Activated CD4-positive, CD25-positive, alpha-beta regulatory T cell treated with anti-CD3 and anti-CD28 coated beads, Interleukin-2, amount 50 U/mL, for 72 hours (primary cell): ENCODE measurements at regions not wholly inside any gene's neighbourhood (a gene's known extent, or its start where the extent isn't known, plus 50 kb on each side); places are given as distances from the start of the nearest gene placed in this dataset.
"Not testable (repeated sequence)": the region's sequence is repeated elsewhere in the genome, so short reads cannot be mapped to it uniquely, and the experiment has no call there.

Experiments
- DNase-seq: peaks from one replicate; pipeline ENCODE4 v3.0.0; 2021

DNA sequence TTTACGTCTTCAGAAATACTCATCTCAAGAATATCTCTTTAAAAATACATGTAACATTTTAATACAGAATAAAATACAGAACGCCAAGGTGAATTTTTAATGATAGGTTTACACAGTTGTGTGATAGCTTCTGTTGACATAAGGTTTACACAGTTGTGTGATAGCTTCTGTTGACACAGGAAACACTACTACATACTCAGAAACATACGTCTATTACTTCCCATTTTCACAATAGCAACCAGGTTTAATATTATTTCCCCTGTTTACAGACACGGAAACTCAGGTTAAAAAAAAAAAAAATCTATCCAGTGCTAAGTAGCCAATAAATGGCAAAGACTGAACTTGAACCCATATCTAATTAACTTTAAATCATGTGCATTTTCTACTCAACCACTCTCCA is 571.2 kb downstream of the LIG4 start:
- no peak for DNase-seq

DNA sequence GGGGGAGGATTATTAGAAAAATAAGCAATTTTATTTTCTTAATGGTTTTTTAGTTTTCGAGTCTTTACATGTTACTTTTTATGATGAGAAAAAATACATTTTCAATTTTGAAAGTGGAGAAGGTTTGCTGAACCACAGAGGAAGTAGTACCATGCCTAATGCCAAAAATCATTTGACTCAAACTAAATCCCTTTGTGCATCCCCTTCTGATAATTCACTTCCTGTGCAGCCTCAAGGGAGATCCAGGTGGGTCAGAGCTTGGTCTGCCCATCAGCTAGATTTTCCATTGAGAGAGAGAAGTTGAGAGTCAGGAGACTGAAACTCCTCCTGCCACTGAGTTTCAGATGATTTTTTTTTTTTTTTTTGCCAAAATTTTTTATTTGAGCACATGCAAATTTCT is 571.7 kb downstream of the LIG4 start:
- no peak for DNase-seq

DNA sequence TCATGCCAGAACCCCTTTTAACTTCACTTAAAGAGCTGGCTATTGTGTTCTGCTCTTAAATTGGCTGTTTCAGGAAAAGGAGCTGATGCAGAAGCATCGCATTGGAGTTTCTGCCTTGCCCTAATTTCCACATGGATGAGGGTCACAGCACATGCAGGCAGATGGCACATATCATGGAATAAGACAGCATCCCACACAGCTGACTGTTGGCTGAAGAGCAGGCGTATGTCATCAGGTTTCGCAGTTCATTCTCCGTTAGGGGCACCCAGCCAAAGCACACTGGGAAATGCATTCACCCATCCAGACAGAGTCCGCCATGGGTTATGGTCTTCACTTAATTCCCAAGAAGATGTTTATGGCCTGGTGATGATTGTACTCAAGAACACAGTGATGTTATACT is 572.5 kb downstream of the LIG4 start:
- DNase-seq, result no peak

DNA sequence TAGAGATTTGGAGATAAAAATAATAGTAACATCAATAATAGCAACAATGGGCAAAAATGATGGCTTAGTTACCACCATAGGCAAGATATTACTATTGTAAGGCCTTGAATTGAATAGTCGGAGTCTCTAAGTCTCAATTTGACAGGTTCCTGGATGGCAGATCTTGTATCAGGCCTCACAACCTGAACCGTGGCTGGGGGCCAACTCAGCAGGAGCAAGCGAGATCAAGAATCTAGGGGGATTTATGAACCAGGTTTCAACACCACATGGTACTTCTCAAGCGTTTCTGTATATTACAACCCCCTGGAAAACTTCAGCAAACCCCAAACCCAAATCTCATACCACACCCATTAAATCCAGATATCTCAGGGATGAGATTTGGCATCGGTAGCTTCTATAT is 573.8 kb downstream of the LIG4 start:
- DNase-seq, result no peak

DNA sequence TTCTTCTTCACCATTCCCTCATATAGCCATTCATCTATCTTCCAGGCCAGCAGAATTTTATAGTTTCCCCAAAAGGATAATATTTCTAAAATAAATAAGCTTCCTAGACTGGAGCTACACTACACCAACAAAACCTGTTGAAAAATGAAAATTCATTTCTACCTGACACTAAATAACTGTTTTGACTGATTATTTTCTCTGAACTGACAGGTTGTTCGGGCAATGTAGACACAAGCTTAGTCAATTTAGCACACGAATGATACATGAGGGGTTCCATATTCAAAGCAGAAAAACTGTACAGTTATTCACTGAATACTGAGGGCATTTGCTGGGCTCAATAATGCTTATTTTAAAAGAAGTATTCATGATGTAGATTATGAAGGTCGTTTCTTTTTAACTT is 589.7 kb downstream of the LIG4 start:
- no peak for DNase-seq

DNA sequence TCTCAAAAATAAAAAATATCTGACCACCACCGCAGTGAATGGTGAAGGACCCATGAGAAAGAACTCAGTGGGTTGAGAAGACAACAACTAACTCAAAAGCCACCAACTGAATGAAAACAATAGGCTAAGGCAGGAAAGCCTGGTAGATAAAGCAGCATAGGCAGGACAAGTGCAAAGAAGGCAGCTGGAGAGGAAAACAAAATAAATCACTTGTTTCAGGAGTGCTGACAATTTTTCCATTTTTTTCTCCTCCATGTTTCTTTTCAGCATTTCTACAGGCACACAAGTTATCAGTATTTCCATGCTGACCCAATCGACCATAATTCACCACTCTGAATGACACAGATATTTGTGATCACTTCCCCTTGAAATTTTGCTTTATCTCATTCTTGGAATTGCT is 597.8 kb downstream of the LIG4 start:
- no peak for DNase-seq

DNA sequence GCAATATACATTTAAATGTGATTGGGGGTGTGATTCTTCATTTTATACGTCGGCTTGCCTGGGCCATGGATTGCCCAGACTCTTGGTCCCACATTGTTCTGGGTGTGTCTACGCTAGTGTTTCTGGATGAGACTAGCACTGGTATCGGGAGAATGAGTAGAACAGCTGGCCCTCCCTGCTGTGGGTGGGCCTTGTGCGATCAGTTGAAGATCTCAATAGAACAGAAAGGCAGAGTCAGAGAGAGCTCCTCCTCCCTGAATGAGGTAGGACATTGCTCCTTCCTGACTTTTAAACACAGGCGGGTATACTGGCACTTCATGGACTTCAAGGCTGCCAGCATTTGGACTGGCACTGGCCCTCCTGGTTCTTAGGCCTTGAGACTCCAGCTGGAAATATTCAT is 603.0 kb downstream of the LIG4 start:
- no peak for DNase-seq

DNA sequence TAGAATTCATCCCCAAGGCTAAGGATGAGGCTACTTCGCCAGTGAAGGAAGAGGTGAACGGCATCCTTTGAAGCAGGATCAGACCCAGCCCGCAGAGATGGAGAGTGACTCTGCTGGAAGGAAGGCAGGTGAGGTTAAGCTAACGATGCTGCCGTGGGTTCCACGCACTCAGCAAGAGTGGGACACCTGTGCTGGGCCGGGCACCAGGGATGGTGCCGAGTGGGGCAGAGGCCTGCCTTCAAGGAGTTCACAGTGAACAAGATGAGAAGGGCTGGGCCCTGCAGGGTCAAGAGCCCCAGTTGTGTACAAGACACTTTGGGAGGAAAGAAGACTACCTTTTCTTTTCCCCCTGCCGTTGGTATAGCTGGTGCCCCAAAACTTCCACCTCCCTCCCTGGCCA is 606.6 kb downstream of the LIG4 start:
- no peak for DNase-seq

DNA sequence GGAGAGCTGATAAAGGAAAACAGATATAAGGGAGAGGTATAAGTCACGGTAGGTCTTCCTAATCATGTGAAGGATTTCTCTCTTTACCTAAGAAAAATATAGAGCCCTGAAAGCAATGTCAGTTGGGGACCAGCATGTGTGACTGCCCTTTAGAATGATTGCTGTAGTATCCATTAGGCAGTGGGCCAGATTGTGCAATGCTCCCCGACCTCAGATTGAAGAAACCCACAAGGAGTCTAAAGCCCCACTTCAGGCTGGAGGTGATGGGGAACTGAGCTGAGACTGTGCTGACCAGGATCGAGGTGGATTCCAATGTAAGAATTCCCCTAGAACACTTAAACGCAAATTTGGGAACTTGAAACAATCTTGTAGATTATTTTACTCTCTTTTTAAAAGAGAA is 614.4 kb downstream of the LIG4 start:
- no peak for DNase-seq

DNA sequence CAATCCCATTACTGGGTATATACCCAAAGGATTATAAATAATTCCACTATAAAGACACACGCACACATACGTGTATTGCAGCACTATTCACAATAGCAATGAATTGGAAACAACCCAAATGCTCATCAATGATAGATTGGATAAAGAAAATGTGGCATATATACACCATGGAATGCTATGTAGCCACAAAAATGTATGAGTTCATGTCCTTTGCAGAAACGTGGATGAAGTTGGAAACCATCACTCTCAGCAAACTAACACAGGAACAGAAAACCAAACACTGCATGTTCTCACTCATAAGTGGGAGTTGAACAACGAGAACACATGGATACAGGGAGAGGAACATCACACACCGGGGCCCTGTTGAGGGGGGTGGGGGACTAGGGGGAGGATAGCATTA is 619.0 kb downstream of the LIG4 start:
- DNase-seq, result not testable (repeated sequence)

DNA sequence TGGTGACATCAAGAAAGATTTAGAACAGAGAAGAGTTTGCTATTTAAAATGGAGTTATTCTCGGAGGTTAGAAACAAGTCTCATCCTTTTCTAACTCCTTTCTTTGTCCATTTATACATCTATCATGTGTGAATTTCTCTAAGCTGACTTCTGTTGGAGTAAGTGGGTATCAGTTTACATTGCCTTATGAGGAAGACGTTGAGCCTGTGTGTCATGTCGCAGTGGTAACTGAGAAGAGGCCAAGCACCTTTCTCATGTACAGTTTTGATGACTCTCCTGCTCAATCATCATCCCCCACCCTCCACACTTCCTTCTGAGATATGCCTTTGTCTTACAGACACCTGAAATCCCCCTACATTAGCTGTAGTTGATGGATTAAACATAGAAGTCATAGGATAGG is 624.8 kb downstream of the LIG4 start:
- no peak for DNase-seq

DNA sequence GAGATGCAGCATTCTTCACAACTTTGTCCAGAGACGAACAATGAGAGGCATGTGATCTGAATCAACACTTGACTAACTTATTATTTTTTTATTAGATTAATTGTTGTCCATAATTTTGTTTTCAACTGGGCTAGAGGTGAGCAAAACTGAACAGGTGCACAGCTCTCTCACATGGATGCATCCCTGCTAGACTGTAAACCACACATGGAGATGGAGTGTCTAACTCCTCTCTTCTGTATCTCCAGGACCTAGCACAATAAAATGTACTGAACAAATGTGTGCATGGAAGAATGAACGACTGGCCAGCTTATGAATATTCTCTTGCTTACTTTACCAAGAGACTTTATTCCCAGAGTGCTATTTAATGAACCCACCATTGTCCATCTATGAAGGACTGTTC is 627.7 kb downstream of the LIG4 start:
- DNase-seq, result no peak

DNA sequence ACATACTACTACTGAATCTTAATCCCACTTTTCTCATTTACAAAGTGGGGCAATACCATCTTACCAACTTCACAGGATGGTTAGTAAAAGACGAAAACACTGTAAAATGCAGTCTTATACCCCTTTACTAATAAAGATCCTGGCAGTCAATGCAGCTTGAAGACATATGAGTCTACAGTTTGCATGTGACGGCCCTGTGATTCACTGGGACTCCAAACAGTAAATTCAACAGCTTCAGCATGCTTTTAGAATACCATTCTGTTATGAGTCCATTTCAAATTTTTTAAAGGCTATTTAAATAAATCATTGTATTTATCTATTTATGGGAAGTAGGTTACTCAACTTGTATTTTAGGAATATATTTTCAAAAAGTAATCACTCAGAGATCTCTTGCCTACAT is 629.1 kb downstream of the LIG4 start:
- DNase-seq, result no peak

DNA sequence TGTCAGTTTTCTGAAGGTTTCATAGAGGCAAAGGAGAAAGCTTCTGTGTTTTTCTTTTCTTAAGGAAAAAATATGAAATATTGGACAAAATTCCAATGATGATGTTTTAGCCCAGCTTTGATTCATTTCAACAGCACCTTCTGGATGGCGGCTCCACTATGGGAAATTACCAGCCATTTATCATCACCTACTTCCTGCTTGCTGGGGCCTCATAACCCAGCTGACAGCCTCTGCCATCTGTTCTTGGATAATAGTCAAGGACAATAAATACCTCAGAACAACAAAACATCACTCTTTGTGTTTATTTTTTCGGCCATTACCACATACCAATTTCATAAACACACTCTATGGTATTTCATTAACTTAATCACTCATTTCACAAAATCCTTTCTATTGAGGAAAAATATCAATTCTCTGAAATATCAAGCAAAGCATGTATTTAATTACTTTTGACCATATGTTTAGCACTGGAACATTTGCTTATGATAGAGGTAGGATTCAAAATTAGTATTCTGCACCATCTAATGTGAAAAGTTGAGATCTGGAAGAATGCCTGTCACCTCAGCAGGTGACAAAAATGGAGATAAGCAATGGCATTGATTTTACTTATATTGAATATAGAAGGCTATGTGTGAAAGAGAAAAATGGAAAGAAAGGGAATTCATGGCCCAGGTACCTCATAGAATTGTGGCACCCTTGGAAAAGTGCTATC is 629.7 kb downstream of the LIG4 start:
- no peak for DNase-seq

DNA sequence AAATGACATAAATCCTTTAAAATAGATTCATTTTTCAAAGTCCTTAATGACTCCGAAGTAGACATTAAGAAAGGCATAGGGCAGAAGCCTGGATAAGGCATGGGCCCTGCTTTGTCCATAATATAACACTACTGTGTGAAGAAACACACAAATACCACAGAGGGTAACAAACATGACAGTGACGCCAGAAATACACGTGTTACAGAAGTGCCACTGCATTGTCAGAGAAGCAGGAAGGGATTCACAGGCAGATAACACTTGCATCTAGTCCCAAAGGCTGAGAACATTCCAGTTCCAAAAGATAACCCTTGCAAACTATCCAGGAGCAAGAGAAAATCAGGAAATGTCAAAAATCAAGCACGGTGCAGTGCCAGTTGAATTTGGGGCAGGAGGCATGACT is 633.2 kb downstream of the LIG4 start:
- no peak for DNase-seq

DNA sequence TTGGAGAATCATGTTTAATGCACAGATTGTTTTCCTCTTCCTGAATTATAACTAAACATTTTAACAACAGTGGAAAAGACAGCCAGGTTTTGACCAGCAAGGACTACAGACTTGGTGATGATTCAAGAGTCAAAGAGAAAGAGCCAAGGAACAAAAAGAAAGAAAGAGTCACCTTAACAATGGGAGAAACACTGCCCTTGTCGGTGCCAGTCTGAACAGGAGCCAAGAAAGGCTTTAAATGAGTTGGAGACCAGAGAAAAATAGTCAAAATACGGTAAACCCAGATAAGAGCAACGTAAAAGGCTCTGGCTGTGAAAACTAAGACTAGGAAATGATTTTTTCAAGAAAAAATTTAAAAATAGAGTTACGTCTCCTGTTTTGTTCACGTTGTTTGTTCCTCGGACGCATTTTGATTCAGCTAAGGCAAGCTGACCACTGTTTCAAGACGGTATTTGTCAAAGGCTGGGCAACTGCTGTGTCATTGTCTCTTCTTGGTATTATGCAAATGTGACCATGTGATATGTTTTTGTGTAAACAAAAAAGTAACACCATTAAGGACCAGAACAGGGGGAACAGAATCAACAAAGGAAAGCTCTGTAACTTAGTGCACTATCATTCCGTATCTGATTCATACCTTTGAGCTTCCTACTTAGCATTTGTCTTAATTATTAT is 634.5 kb downstream of the LIG4 start:
- DNase-seq, result no peak

DNA sequence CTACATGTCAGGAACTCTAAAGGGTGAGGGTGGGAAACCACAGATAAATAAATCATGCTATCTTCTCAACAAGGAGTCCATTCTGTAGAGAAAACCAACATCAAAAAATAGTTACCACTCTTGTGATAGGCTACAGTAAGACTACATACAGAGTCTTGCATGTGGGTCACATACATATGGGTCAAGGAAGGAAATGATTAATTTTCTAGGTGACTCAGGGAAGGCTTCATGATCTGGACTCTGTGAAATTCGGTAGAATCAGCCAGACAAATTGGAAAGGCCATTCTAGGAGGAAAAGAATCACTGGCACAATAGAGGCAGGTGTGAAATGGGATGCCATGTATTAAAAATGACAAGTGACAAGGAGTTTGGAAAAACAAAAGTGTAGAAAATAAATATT is 638.9 kb downstream of the LIG4 start:
- DNase-seq, result no peak

DNA sequence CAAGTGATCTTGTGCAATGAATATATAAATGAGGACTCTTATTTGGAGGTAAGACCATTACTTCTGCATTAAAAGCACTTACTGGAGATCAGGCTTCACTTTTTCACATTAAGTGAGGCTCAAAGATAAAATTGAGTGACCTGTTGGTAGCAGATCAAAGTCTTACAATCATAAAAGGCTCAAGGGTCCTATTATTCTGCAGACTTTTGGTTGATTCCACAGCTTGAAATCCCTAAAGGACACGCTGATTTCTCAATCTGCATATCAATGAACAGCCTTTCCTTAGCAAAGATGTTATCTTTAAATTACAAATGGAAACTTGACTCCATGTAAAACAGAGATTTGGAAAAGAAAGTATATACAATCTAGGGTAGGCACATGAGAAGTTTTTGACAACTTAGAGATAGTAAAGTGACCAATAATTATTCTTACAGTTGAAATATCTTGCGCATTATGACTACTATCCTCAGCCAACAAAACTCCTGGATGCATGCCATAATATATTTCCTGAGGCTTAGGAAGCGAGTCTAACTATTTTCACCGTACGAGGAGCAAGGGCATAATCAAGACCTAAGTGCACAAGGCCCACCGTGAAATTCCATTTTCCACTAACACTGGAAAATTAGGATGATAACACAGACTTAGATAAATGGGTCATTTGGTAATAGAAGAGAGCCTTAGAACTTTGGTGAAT is 640.7 kb downstream of the LIG4 start:
- no peak for DNase-seq

DNA sequence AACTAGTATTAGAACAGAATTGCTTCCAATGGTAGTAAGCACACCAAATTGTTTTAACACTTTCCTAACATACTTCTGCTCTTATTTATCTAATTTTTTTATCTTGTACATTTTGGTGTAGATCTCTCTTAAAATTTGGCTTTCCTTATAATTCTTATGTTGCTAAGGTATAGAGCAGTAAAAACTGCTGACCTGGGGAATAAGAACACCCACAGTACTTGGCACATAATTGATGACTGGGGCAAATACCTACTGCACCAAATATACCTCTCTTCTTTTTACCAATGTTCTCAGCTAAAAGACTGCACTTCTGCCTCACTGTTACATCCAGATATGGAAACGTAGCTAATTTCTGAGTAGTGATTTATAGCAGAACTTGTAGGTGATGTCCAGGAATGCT is 642.2 kb downstream of the LIG4 start:
- DNase-seq, result no peak

DNA sequence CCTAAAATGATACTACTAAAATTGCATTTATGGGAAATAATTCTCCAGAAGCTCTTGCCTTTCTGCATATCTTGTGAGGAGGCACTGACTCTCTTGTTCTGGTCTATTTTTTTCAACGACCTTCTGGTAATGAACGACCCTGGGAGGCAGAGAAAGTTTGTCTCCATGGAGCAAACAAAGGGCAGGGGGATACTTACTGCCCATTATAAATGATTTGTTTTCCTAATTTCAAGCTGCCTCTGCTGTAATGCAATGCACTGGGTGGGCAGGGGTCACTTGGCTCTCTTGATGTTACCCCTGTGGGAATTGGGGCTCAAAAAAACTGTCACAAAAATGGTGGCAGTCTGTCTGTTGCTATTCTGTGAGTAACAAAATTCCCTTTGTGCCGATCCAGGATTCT is 643.2 kb downstream of the LIG4 start:
- no peak for DNase-seq

DNA sequence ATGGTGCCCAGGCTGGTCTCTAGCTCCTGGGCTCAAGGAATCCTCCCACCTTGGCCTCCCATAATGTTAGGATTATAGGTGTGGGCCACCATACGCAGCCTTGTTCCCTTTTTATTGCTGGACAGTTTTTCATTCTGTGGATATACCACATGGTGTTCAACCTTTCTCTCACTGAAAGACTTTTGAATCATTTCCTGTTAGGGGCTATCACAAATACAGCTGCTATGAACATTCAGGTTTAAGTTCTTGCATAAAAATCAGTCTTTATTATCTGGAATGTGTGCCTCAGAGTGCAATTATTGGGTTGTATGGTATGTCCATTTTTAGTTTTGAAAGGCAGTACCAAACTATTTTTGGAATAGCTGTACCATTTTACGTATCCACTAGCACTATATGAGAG is 647.2 kb downstream of the LIG4 start:
- DNase-seq, result no peak

DNA sequence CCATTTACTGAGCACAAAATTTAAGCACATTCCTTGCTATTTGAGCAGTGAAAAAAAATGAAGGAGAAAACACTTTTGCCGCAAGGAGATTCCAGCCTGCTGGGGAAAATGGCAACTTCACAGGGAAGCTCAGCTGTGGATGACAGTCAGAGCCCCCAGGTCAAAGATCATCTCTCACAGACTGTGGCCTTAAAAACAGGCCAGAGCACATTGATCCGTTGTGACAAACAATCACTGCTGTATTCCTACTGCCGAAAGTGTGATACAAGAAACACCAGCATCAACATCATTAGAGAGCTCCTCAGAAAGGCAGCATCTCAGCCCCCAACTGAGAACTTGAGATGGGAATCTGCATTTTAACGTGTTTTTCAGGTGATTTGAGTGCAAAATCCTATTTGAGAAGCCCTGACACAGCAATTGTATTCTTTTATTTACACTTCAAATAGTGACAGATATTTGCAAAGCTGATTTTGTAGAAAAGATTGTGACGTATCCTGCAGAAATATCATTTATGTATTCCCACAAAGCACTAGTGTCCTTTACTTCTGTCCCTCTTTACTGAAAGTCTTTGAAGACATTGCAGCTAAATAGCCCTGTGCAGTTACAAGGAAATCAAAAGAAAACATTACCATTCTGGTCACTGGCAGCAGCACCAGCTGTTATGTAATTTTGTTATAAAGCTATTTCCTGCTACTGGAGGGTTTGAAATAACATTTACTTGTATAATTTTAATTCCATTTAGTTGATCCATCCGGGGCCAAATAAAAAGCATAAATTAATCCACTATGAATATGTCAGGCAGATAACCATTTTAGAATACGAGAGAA is 652.0 kb downstream of the LIG4 start:
- no peak for DNase-seq

DNA sequence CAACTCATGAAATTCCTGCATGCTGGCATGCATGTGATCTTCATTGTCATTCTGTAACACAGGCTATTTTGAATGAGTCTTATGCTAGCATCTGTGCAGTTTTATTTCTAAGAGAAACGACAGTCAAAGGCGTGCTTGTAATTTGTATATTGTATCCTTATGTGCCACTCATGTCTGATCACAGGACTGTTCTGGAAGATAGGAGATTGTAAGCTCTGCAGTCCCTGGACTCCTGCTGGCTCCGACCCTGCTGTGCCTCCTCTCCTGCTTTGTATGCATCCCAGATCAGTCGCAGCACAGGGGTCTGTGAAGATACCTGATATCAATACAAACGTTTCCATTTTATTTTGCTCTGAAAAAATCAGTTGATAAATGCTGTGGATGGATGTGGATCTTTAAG is 653.1 kb downstream of the LIG4 start:
- no peak for DNase-seq

DNA sequence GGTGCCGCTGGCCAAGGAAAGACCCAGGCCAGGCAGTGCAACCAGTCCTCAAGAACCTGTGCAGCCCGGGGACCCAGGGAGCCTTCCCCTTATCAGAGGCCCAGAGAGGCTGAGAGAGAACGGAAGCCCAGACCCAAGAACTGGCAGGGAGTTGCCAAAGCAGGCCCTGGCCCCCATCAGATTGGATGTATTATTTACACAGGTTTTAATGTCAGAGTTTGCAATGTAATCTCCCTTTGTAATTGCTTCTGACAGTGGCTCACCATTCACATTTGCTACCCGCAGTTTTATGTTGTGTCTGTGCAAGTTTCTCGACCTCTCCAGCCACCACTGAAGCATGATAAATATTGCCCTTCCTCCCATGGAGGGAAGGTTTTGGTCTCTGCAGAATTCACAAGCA is 660.9 kb downstream of the LIG4 start:
- DNase-seq, result no peak
